ENCODE measurements at regions not wholly inside any gene's neighbourhood (a gene's known extent, or its start where the extent isn't known, plus 50 kb on each side); places are given as distances from the start of the nearest gene placed in this dataset.

DNA sequence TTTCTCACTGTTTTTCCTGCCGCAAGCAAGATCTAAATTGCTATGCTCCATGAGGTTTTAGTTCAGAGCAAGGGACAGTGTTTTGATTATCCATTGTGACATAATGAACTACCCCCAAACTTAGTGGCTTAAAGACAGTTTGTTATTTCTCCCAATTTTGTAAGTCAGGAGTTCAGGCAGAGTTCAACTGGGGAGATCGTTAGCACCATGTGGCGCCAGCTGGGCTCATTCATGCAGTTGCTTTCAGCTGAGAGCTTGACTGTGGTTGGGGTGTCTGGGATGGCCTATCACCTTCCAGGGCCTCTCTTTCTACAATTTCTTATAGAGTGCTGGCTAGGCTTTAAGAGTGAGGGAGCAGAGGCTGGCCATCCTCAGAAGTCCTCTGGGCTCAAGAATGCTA is 382.9 kb upstream of the CELF4 start:
- H3K23me2 ChIP-seq (ENCODE audit: low read depth, low read length), result no peaks in the 10 kb centered on the region
- no peak overlapping the region for H2AK5ac ChIP-seq (ENCODE audit: low read depth, low read length)
- H3K9ac ChIP-seq (replicated peaks in 1 of 4; ENCODE audit: extremely low read depth in 1 of 4, low read depth in 3 of 4, low read length in 3 of 4), result no peak overlapping the region
- no peaks in the 10 kb centered on the region for H4K20me1 ChIP-seq (replicated peaks in 1 of 2; ENCODE audit: control insufficient read depth in 1 of 2, insufficient read depth in 2 of 2, low read length in 2 of 2)
- no peak for TF ChIP-seq PHF8 (conservative IDR thresholded peaks at IDR 0.05; ENCODE audit: low read depth, low read length)
- no peak for TF ChIP-seq CTBP2 (IDR thresholded peaks at IDR 0.05; ENCODE audit: borderline replicate concordance, insufficient read depth, insufficient read length, low read length)
- TF ChIP-seq RFX5 (IDR thresholded peaks at IDR 0.05; ENCODE audit: borderline replicate concordance, low read depth, low read length), result no peak
- no peak for TF ChIP-seq BRCA1 (IDR thresholded peaks at IDR 0.05; ENCODE audit: low read depth, low read length)
- no peak for TF ChIP-seq RNF2 (IDR thresholded peaks at IDR 0.05; ENCODE audit: borderline replicate concordance, low read depth, low read length, missing control alignments, poor library complexity, severe bottlenecking)
- no peak for TF ChIP-seq TAF7 (optimal IDR thresholded peaks at IDR 0.05; ENCODE audit: borderline replicate concordance, low read depth, low read length)
- TF ChIP-seq TCF12 (IDR thresholded peaks at IDR 0.05; ENCODE audit: low read depth, low read length), result no peak
- no peak for TF ChIP-seq TAF1 (IDR thresholded peaks at IDR 0.05; ENCODE audit: low read depth, low read length)
- TF ChIP-seq SIRT6 (IDR thresholded peaks at IDR 0.05; ENCODE audit: low read length), result no peak
- no peak for TF ChIP-seq SAP30 (IDR thresholded peaks at IDR 0.05; ENCODE audit: insufficient read depth, insufficient replicate concordance, low read length)
- TF ChIP-seq RXRA (IDR thresholded peaks at IDR 0.05; ENCODE audit: insufficient read depth, low read depth, low read length), result no peak
- TF ChIP-seq SP4 (IDR thresholded peaks at IDR 0.05; ENCODE audit: low read length), result no peak
- TF ChIP-seq POU5F1 (IDR thresholded peaks at IDR 0.05; ENCODE audit: low read depth, low read length), result no peak
- TF ChIP-seq MAX (IDR thresholded peaks at IDR 0.05), result no peak
- H4K8ac ChIP-seq (ENCODE audit: extremely low read depth, insufficient read depth, low read length), result no peak overlapping the region
- no peaks in the 10 kb centered on the region for H3K79me2 ChIP-seq (ENCODE audit: control insufficient read depth in 1 of 2, insufficient read depth in 2 of 2, low read length in 2 of 2)
- no peak overlapping the region for H3K14ac ChIP-seq (ENCODE audit: insufficient read length)
- DNase-seq (ENCODE audit: low read depth in 1 of 2, low spot score in 2 of 2), result no peak
- H2BK12ac ChIP-seq (ENCODE audit: low read depth, low read length), result no peak overlapping the region
- no peak overlapping the region for H3K18ac ChIP-seq (ENCODE audit: extremely low read depth, low read length)
- H3K4me3 ChIP-seq (ENCODE audit: extremely low read depth in 1 of 4, insufficient read depth in 2 of 4, low read depth in 3 of 4, low read length in 4 of 4), result no peak overlapping the region
- H3K23ac ChIP-seq (ENCODE audit: insufficient read length), result no peak overlapping the region
- no peak overlapping the region for H3K56ac ChIP-seq (replicated peaks; ENCODE audit: insufficient read length, low read depth, low read length)
- ChIA-PET CTCF (ENCODE audit: partially characterized antibody) (no interaction called here), POLR2A (ENCODE audit: partially characterized antibody) (no interaction called here)
- no peak overlapping the region for H2BK15ac ChIP-seq (ENCODE audit: low read length)
- H2AFZ ChIP-seq (ENCODE audit: low read length), result no peak overlapping the region
- no peak overlapping the region for H4K5ac ChIP-seq (ENCODE audit: insufficient read length, low read depth, low read length)
- no peak for FAIRE-seq
- no peaks in the 10 kb centered on the region for H3K79me1 ChIP-seq (ENCODE audit: low read depth, low read length)
- no peaks in the 10 kb centered on the region for H3K4me1 ChIP-seq (replicated peaks in 1 of 4; ENCODE audit: control insufficient read depth in 3 of 4, insufficient read depth in 4 of 4, low read length in 3 of 4)
- H3K27ac ChIP-seq (ENCODE audit: low read depth, low read length), result no peak overlapping the region
- H3K4me2 ChIP-seq (ENCODE audit: insufficient read depth in 1 of 2, low read depth in 2 of 2, low read length in 2 of 2), result no peak overlapping the region
- no peak overlapping the region for H3K4ac ChIP-seq (replicated peaks; ENCODE audit: insufficient read length, low read depth, low read length)
- no peak overlapping the region for H2BK5ac ChIP-seq (ENCODE audit: low read depth, low read length)
- H4K91ac ChIP-seq (replicated peaks; ENCODE audit: insufficient read length, low read length), result no peak overlapping the region
- peaks cover 0 to 1% (median 0%) of the 10 kb centered on the region in 4 experiments; a peak in 1 of 7 replicates for H3K27me3 ChIP-seq (replicated peaks in 1 of 4; ENCODE audit: control insufficient read depth in 3 of 4, extremely low read depth in 1 of 4, insufficient read depth in 3 of 4, low read length in 3 of 4)
- no peaks in the 10 kb centered on the region; a peak in 1 of 4 replicates for H3K9me3 ChIP-seq (ENCODE audit: insufficient read depth in 2 of 2, low read depth in 1 of 2, low read length in 1 of 2)
- no peak overlapping the region for H2BK20ac ChIP-seq (ENCODE audit: low read length)
- no peak overlapping the region for H2BK120ac ChIP-seq (replicated peaks; ENCODE audit: low read depth, low read length)
- 96% methylated on average over 3 of the region's 3 CpGs; no CpG with 5 or more reads in 1 of the 2 experiments for WGBS, 2 experiments (ENCODE audit: extremely low coverage in 1 of 2, insufficient coverage in 1 of 2, insufficient read length in 1 of 2, insufficient replicate concordance in 2 of 2, low coverage in 1 of 2, low lambda C conversion rate in 2 of 2, missing lambda C conversion rate in 1 of 2)
- no peaks in the 10 kb centered on the region for H3K36me3 ChIP-seq (ENCODE audit: control insufficient read depth in 2 of 4, insufficient read depth in 4 of 4, low read length in 3 of 4)

Data from H1 (cell line).